ENCODE measurements at regions not wholly inside any gene's neighbourhood (a gene's known extent, or its start where the extent isn't known, plus 50 kb on each side); places are given as distances from the start of the nearest gene placed in this dataset.

DNA sequence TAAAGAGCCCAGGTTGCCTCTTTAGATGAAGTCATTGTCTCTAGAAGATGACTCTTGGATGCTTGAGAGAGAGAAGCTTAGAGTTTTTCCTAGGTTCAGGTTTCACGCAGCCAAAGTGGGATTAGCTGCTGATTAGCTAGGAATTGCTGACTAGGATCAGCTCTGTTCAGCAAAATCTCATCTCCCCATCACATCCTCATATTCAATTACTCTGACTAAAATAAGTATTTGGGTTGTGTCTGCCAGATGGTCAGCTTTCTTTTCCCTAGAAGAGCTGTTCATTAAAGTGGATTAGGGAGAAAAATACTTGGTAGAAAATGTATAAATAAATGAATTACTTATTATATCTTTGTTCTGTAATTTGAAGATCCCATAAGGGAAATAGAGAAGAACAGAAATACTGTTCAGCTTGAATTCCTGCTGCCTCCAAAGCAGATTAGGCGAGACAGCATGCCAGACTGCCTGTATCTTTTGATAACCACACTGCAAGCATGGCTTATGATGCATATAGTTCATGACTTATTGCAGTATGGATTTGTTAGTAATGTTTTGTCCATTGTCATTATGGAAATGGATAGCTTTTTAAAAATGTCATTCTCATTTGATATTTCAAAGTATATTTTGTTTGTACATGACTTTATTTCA, 184.8 kb upstream of the CD180 start:
- TF ChIP-seq EZH2 (IDR thresholded peaks at IDR 0.05; ENCODE audit: borderline replicate concordance, insufficient read depth, low read depth, low read length, poor library complexity, severe bottlenecking) (no peak), CTCF (IDR thresholded peaks at IDR 0.05) (no peak)

Data from B cell (primary cell).